GM13977 (cell line): ENCODE measurements at regions not wholly inside any gene's neighbourhood (a gene's known extent, or its start where the extent isn't known, plus 50 kb on each side); places are given as distances from the start of the nearest gene placed in this dataset.

Source experiments
- DNase-seq: peaks from one replicate; pipeline ENCODE4 v3.0.0; 2012; ENCODE audit warnings: low spot score
- in situ Hi-C: fragments of 300-500 bp; cut with MboI; formaldehyde crosslinking; loops from one replicate; pipeline ENCODE4 v1.12.0; 2022; ENCODE audit warnings: low sequenced_read_pairs, low pct_unique_long_range_greater_than_20kb, mixed read lengths, inconsistent platforms; ENCODE audit not compliant: unreplicated experiment
- TF ChIP-seq, protein P1 (sequence below): IDR thresholded peaks from 2 replicates; pipeline ENCODE4 v1.5.1; 2012; ENCODE audit warnings: mild to moderate bottlenecking, control low read depth; ENCODE audit not compliant: insufficient read depth; ENCODE audit errors: extremely low read depth, missing control alignments

DNA sequence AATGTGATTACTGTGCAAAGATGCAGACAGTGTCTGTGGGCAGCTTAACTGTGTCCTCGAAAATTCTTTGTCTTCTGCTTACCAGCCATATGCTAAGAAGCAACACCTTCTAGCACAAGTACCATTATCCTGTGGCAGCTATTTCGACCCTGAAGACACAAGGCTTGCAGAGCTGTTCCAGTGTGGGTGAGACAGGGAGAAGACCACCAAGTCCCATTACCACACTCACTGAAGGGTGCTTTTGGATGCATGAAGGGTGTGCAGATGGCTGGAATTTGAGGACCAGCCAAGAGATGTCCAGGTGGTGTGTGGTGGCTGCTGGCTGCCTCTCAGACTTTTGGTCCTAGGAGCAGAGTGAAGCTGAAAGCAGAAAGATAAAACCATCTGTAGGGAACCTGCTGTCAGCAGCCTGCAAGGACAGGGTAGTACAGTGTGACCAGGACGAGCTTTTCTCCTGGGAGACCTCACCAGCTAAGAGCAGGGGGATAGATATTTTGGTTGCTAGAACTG lies 161.8 kb downstream of the ICE1 start:
- TF ChIP-seq, protein P1, sequence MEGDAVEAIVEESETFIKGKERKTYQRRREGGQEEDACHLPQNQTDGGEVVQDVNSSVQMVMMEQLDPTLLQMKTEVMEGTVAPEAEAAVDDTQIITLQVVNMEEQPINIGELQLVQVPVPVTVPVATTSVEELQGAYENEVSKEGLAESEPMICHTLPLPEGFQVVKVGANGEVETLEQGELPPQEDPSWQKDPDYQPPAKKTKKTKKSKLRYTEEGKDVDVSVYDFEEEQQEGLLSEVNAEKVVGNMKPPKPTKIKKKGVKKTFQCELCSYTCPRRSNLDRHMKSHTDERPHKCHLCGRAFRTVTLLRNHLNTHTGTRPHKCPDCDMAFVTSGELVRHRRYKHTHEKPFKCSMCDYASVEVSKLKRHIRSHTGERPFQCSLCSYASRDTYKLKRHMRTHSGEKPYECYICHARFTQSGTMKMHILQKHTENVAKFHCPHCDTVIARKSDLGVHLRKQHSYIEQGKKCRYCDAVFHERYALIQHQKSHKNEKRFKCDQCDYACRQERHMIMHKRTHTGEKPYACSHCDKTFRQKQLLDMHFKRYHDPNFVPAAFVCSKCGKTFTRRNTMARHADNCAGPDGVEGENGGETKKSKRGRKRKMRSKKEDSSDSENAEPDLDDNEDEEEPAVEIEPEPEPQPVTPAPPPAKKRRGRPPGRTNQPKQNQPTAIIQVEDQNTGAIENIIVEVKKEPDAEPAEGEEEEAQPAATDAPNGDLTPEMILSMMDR, result no peak
- in situ Hi-C loops, result no loop called here
- no peak for DNase-seq

DNA sequence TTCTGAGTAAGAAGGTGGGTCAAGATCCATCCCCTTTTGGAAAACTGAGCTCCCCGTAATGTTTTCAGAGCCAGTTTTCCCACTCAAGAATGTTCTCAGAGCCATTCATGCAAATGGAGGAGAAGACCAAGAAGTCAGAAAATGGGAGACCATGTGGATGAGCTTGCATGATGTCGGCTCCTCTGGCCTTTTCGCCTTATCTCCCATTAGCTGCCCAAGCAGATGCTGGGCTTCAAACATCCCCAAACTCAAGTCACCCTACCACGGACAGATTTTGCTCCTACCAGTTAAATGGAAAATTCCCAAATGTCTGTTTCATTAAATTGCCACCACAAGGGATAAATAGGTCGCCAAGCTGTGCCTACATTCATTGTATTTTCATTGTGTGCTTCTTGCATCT lies 161.4 kb downstream of the ICE1 start:
- in situ Hi-C loops, result no loop called here
- no peak for DNase-seq
- TF ChIP-seq, protein P1, result no peak

DNA sequence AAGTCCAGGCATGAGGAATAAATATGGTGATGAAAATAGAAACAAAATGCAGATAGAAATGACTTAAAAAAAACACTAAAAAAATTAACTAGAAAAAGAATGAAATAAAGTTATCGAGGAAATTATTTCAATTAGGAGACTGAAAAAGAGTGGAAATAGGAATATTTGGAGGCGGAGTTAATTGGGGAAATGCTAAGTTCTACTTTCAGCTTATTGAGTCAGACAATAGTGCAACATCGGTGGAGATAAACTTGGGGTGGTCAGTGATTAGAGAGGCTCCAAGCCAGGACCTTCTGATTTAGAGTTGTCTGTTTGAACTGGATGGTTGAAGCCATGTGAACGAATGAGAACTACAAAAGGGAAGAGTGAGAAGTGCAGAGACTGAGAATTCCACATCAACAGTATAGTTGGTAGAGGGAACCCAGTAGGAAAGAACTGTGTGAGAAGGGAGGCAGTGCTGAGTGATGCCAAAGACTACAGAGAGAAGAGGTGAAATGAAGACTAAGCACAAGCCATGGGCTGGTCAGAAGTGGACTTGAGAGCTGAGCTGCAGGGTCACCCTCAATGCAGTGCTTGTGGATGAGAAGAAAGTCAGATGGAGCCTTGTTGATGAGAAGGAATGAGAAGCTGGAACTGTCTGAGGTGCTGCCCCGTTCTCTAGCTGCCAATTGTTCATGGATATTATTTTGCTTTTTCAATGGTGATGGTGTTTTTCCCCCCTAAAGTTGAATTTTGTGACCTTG lies 160.7 kb downstream of the ICE1 start:
- in situ Hi-C loops, result no loop called here
- no peak for DNase-seq
- TF ChIP-seq, protein P1, result no peak

DNA sequence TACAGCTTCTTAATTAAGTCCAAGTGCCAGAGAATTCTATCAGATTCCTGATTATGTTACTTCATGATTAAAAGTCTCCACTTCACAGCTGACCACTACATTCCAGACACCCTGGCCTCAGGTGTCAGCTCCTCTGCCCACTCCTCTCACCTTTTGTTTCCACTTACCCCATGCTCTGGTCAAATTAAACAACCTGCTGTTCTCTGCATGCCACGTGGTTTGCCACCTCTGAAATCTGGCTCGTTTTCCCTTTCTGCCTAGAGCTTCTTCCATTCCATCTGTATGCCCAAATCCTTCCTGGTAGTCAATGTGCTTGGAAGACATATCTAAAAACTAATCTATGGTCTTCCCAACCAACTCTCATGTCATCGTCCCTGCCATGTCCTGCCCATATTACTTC lies 158.6 kb downstream of the ICE1 start:
- in situ Hi-C loops, result no loop called here
- DNase-seq, result no peak
- TF ChIP-seq, protein P1, result no peak

DNA sequence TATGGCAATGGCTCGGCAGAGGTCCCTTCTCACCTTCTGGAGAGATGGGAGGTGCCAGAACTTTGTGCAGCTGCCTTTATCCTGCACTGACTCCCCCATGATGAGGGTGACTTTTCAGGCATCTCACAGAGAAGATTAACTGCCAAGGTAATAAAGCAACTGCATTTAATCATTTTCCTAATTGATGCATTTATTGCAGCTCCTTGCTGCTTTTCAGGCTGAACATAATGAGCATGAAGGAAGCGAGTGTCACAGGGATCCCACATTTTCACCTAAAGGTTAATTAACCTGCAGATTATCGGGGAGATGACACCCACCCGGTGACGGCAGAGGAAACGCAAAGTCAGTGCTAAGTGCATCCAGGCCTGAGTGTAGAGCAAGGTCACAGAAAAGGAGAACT lies 154.3 kb downstream of the ICE1 start:
- TF ChIP-seq, protein P1, result no peak
- DNase-seq, result no peak
- in situ Hi-C loops, result no loop called here

DNA sequence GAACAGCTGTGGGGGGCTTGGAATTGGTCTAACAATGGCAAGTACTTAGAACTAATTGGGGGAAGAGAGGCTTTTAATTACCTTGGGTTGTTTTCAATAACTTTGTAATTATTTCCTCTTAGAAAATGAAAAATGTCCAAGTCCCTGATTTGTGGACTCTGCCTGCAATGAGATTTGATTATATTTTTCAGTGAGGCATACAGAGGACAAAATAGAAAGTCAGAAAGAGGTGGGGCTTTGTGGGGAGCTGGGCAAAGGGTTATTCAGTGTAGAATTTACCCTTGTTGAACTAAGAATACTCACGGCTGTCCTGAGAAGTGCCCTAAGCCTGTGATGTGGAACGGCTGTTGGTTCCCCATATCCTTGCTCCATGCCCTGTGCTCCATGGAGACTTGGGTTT lies 153.0 kb downstream of the ICE1 start:
- TF ChIP-seq, protein P1, result no peak
- no peak for DNase-seq
- in situ Hi-C loops, result no loop called here
